ENCODE measurements at regions not wholly inside any gene's neighbourhood (a gene's known extent, or its start where the extent isn't known, plus 50 kb on each side); places are given as distances from the start of the nearest gene placed in this dataset.

- TF ChIP-seq, protein P1, sequence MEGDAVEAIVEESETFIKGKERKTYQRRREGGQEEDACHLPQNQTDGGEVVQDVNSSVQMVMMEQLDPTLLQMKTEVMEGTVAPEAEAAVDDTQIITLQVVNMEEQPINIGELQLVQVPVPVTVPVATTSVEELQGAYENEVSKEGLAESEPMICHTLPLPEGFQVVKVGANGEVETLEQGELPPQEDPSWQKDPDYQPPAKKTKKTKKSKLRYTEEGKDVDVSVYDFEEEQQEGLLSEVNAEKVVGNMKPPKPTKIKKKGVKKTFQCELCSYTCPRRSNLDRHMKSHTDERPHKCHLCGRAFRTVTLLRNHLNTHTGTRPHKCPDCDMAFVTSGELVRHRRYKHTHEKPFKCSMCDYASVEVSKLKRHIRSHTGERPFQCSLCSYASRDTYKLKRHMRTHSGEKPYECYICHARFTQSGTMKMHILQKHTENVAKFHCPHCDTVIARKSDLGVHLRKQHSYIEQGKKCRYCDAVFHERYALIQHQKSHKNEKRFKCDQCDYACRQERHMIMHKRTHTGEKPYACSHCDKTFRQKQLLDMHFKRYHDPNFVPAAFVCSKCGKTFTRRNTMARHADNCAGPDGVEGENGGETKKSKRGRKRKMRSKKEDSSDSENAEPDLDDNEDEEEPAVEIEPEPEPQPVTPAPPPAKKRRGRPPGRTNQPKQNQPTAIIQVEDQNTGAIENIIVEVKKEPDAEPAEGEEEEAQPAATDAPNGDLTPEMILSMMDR (IDR thresholded peaks at IDR 0.05), result no peak
- no peak for TF ChIP-seq POLR2A (IDR thresholded peaks at IDR 0.05)
These were observed 150.7 kb upstream of the SGK1 start for GRCh38 chr6:134468633-134469032.
